Upper lobe of left lung (tissue), 6 donors: ENCODE measurements at regions not wholly inside any gene's neighbourhood (a gene's known extent, or its start where the extent isn't known, plus 50 kb on each side); places are given as distances from the start of the nearest gene placed in this dataset.
"Not testable (repeated sequence)": the region's sequence is repeated elsewhere in the genome, so short reads cannot be mapped to it uniquely, and the experiment has no call there.

Experiments
- ATAC-seq, 2 donors: fragments of 200-7000 bp; cut with Tn5 transposase; one replicate each; pipeline ENCODE4 v1.9.1; 2022; ENCODE audit warnings: mild to moderate bottlenecking in 2 of 2, moderate library complexity in 2 of 2; ENCODE audit not compliant: low FRiP score in 2 of 2
- DNase-seq, 2 donors: peaks; one replicate each; pipeline ENCODE4 v3.0.0-alpha.2; 2019 to 2020
- H3K27ac ChIP-seq, 4 donors: fragments of 200-600 bp; sonication (generic); one replicate each; pipeline ENCODE4 v1.5.1; 2016 to 2019
- H3K27me3 ChIP-seq, 4 donors: fragments of 200-600 bp; sonication (generic); one replicate each; pipeline ENCODE4 v1.5.1; 2017 to 2019
- H3K36me3 ChIP-seq, 4 donors: fragments of 200-600 bp; sonication (generic); one replicate each; pipeline ENCODE4 v1.5.1; 2016 to 2019
- H3K4me1 ChIP-seq, 4 donors: fragments of 200-600 bp; sonication (generic); one replicate each; pipeline ENCODE4 v1.5.1; 2018 to 2019
- H3K4me3 ChIP-seq, 4 donors: fragments of 200-600 bp; sonication (generic); one replicate each; pipeline ENCODE4 v1.5.1; 2017 to 2019; ENCODE audit warnings: mild to moderate bottlenecking in 2 of 4, moderate library complexity in 1 of 4
- H3K9me3 ChIP-seq, 4 donors: fragments of 200-600 bp; sonication (generic); one replicate each; pipeline ENCODE4 v1.5.1; 2018 to 2019
- CTCF ChIP-seq, 6 experiments: fragments of 450-650 bp in 4 of 6; fragments of 200-600 bp in 2 of 6; sonication (generic) in 2 of 6; IDR thresholded peaks; one replicate each; pipeline ENCODE4 v1.5.1; 2016 to 2019; ENCODE audit warnings: antibody characterized with exemption in 6 of 6
- EP300 ChIP-seq, 4 donors: sonication (generic); formaldehyde crosslinking; IDR thresholded peaks; one replicate each; pipeline ENCODE4 v1.5.1; 2017; ENCODE audit warnings: antibody characterized with exemption in 4 of 4, control low read depth in 2 of 4
- POLR2A ChIP-seq, 4 donors: fragments of 450-650 bp; IDR thresholded peaks; one replicate each; pipeline ENCODE4 v1.5.1; 2016 to 2017; ENCODE audit warnings: antibody characterized with exemption in 4 of 4, mild to moderate bottlenecking in 2 of 4
- POLR2AphosphoS5 ChIP-seq, 2 donors: sonication (generic); formaldehyde crosslinking; IDR thresholded peaks; one replicate each; pipeline ENCODE4 v1.5.1; 2017; ENCODE audit warnings: antibody characterized with exemption in 2 of 2
- WGBS, 2 donors: methylation state at CpG; one replicate each; pipeline ENCODE4 v1.1.5; 2017 to 2018; 5-methylcytosine and 5-hydroxymethylcytosine counted together
- donor health status: DM: no; HTN: no; CAD: no; lungs with moderate emphysema.
- donor health status: DM: no; HTN: yes; CAD: no; lungs with severe emphysema.

GRCh38 chr3:33980252-33980651, 181.8 kb downstream of the PDCD6IP start:
- Histone ChIP-seq H3K27me3 (no peaks in the 10 kb centered on the region), H3K4me3 (no peak overlapping the region), H3K27ac (no peak overlapping the region), H3K36me3 (no peaks in the 10 kb centered on the region), H3K4me1 (no peaks in the 10 kb centered on the region), H3K9me3 (no peaks in the 10 kb centered on the region)
- no peak for TF ChIP-seq POLR2AphosphoS5 (IDR thresholded peaks at IDR 0.05)
- TF ChIP-seq CTCF (IDR thresholded peaks at IDR 0.05): peak in 4 of 6 experiments; percentile 29 to 47 (median 41)
- no peak for TF ChIP-seq POLR2A (IDR thresholded peaks at IDR 0.05)
- TF ChIP-seq EP300 (IDR thresholded peaks at IDR 0.05): no peak
- 21 to 62% methylated on average over 3 of the region's 3 CpGs for WGBS, 2 donors
- DNase-seq: no peak
- ATAC-seq: peak in 1 of 2 donors; percentile 29

GRCh38 chr3:33982269-33982798, 183.9 kb downstream of the PDCD6IP start:
- no peak overlapping the region for H3K27ac ChIP-seq
- no peaks in the 10 kb centered on the region for H3K9me3 ChIP-seq
- TF ChIP-seq POLR2AphosphoS5 (IDR thresholded peaks at IDR 0.05) (no peak), POLR2A (IDR thresholded peaks at IDR 0.05) (no peak), CTCF (IDR thresholded peaks at IDR 0.05) (no peak), EP300 (IDR thresholded peaks at IDR 0.05) (no peak)
- no peaks in the 10 kb centered on the region for H3K4me1 ChIP-seq
- H3K36me3 ChIP-seq: no peaks in the 10 kb centered on the region
- WGBS, 2 donors: 76 to 77% methylated on average over 4 of the region's 4 CpGs
- no peak for DNase-seq
- H3K27me3 ChIP-seq: no peaks in the 10 kb centered on the region
- ATAC-seq: no peak
- no peak overlapping the region for H3K4me3 ChIP-seq

- not testable (repeated sequence) for H3K36me3 ChIP-seq, H3K27ac ChIP-seq, H3K4me1 ChIP-seq, H3K4me3 ChIP-seq, DNase-seq, H3K27me3 ChIP-seq, ATAC-seq, H3K9me3 ChIP-seq
- WGBS, 2 donors: 100% methylated on average over 1 of the region's 1 CpG
These were observed 184.5 kb downstream of the PDCD6IP start for GRCh38 chr3:33982949-33983348.

- no peak for DNase-seq
- Histone ChIP-seq H3K36me3 (no peaks in the 10 kb centered on the region), H3K4me3 (no peak overlapping the region), H3K4me1 (no peaks in the 10 kb centered on the region), H3K27ac (no peak overlapping the region), H3K9me3 (no peaks in the 10 kb centered on the region), H3K27me3 (no peaks in the 10 kb centered on the region)
- 88 to 94% methylated on average over 6 of the region's 6 CpGs for WGBS, 2 donors
- TF ChIP-seq POLR2AphosphoS5 (IDR thresholded peaks at IDR 0.05): no peak
- TF ChIP-seq EP300 (IDR thresholded peaks at IDR 0.05): no peak
- no peak for TF ChIP-seq POLR2A (IDR thresholded peaks at IDR 0.05)
- TF ChIP-seq CTCF (IDR thresholded peaks at IDR 0.05): no peak
- no peak for ATAC-seq
These were observed 190.8 kb downstream of the PDCD6IP start for GRCh38 chr3:33989229-33989628.

- H3K4me1 ChIP-seq: no peaks in the 10 kb centered on the region
- no peaks in the 10 kb centered on the region for H3K36me3 ChIP-seq
- DNase-seq: no peak
- H3K27me3 ChIP-seq: no peaks in the 10 kb centered on the region
- H3K4me3 ChIP-seq: no peak overlapping the region
- WGBS, 2 donors: 64 to 82% methylated on average over 1 of the region's 1 CpG
- ATAC-seq: no peak
- TF ChIP-seq EP300 (IDR thresholded peaks at IDR 0.05) (no peak), POLR2A (IDR thresholded peaks at IDR 0.05) (no peak), CTCF (IDR thresholded peaks at IDR 0.05) (no peak), POLR2AphosphoS5 (IDR thresholded peaks at IDR 0.05) (no peak)
- H3K27ac ChIP-seq: no peak overlapping the region
- H3K9me3 ChIP-seq: peaks cover 0 to 9% (median 6%) of the 10 kb centered on the region in 4 donors
These were observed 193.2 kb downstream of the PDCD6IP start for GRCh38 chr3:33991673-33992072.
